ENCODE measurements at regions not wholly inside any gene's neighbourhood (a gene's known extent, or its start where the extent isn't known, plus 50 kb on each side); places are given as distances from the start of the nearest gene placed in this dataset.

DNA sequence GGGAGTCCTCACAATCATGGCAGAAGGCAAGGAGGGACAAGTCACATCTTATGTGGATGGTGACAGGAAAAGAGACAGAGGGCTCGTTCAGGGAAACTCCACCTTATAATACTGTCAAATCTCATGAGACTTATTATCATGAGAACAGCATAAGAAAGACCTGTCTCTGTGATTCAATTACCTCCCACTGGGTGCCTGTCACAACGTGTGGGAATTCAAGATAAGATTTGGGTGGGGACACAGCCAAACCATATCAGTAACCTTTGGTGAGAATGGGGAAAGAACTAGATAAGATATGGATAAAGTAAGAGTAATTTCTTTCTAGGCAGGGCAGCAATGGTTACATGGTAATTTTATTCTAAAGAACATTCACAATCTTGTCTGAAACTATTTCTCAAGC is 344.9 kb upstream of the KLF12 start:
- TF ChIP-seq REST (IDR thresholded peaks at IDR 0.05; ENCODE audit: low read depth): no peak
- TF ChIP-seq EP300 (IDR thresholded peaks at IDR 0.05; ENCODE audit: borderline replicate concordance): no peak
- no peak for TF ChIP-seq EGR1 (IDR thresholded peaks at IDR 0.05)
- TF ChIP-seq RAD21 (IDR thresholded peaks at IDR 0.05; ENCODE audit: low read depth): no peak
- TF ChIP-seq TCF12 (IDR thresholded peaks at IDR 0.05; ENCODE audit: low read depth): no peak
- TF ChIP-seq TAF1 (IDR thresholded peaks at IDR 0.05; ENCODE audit: low read depth): no peak
- TF ChIP-seq ZBTB7A (IDR thresholded peaks at IDR 0.05; ENCODE audit: low read depth): no peak
- no peak for TF ChIP-seq MAX (IDR thresholded peaks at IDR 0.05)
- no peak for TF ChIP-seq CREB1 (IDR thresholded peaks at IDR 0.05; ENCODE audit: low read depth)
- TF ChIP-seq YY1 (IDR thresholded peaks at IDR 0.05; ENCODE audit: low read depth): no peak

All from Ishikawa (cell line).